AG04449 (cell line): ENCODE measurements at regions not wholly inside any gene's neighbourhood (a gene's known extent, or its start where the extent isn't known, plus 50 kb on each side); places are given as distances from the start of the nearest gene placed in this dataset.
"Not testable (repeated sequence)": the region's sequence is repeated elsewhere in the genome, so short reads cannot be mapped to it uniquely, and the experiment has no call there.

Experiments used
- CTCF ChIA-PET: fragments of 350-600 bp; formaldehyde crosslinking; extraction: SDS; loops from one replicate; lab custom pipeline; 2021; ENCODE audit warnings: antibody characterized with exemption; lab: Yijun Ruan, JAX
- POLR2A ChIA-PET: fragments of 400-600, 350-600 bp; formaldehyde crosslinking; extraction: SDS; loops from one replicate; lab custom pipeline; 2020; ENCODE audit warnings: antibody characterized with exemption, inconsistent platforms; lab: Yijun Ruan, JAX
- DNase-seq: peaks from one replicate; pipeline ENCODE4 v3.0.0-alpha.2; 2010; ENCODE audit warnings: low read depth, low spot score
- H3K4me3 ChIP-seq: 2 replicates; pipeline ENCODE4 v1.5.1; 2011; ENCODE audit warnings: low read depth, mild to moderate bottlenecking, control low read depth, low read length
- TF ChIP-seq, protein P1 (sequence below): IDR thresholded peaks from one replicate; pipeline ENCODE4 v1.5.1; 2011; ENCODE audit warnings: mild to moderate bottlenecking, moderate library complexity, low read length, control low read depth, inconsistent platforms; ENCODE audit not compliant: insufficient read depth; ENCODE audit errors: missing control alignments

DNA sequence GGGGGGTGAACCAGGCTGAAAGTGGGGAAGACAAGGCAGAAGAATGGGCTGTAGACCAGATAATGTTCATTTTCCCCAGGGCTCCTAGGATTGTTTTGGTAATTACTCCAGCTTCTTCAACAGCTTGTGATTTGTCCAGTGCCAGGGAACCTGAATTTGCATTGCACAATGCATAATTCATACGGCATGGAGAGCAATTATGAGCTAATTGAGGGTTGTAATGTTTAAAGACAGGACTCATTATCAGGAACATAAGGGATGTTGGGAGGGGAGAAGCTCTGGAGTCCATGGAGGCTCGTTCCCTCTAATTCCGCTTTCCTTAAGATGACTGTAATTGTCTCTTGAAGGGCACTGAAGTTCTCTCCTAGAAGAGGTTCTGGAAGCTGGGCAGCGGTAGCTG, 405.0 kb upstream of the ZMIZ1 start:
- no peak overlapping the region for H3K4me3 ChIP-seq
- no peak for DNase-seq
- ChIA-PET CTCF (interaction anchor here (0.9 to 2.5 kb wide), 2 partner anchors 10 to 532 kb away, joined by 3 to 11 read pairs; no protein-coding TSS in a partner anchor), POLR2A (no interaction called here)
- TF ChIP-seq, protein P1, sequence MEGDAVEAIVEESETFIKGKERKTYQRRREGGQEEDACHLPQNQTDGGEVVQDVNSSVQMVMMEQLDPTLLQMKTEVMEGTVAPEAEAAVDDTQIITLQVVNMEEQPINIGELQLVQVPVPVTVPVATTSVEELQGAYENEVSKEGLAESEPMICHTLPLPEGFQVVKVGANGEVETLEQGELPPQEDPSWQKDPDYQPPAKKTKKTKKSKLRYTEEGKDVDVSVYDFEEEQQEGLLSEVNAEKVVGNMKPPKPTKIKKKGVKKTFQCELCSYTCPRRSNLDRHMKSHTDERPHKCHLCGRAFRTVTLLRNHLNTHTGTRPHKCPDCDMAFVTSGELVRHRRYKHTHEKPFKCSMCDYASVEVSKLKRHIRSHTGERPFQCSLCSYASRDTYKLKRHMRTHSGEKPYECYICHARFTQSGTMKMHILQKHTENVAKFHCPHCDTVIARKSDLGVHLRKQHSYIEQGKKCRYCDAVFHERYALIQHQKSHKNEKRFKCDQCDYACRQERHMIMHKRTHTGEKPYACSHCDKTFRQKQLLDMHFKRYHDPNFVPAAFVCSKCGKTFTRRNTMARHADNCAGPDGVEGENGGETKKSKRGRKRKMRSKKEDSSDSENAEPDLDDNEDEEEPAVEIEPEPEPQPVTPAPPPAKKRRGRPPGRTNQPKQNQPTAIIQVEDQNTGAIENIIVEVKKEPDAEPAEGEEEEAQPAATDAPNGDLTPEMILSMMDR: no peak

DNA sequence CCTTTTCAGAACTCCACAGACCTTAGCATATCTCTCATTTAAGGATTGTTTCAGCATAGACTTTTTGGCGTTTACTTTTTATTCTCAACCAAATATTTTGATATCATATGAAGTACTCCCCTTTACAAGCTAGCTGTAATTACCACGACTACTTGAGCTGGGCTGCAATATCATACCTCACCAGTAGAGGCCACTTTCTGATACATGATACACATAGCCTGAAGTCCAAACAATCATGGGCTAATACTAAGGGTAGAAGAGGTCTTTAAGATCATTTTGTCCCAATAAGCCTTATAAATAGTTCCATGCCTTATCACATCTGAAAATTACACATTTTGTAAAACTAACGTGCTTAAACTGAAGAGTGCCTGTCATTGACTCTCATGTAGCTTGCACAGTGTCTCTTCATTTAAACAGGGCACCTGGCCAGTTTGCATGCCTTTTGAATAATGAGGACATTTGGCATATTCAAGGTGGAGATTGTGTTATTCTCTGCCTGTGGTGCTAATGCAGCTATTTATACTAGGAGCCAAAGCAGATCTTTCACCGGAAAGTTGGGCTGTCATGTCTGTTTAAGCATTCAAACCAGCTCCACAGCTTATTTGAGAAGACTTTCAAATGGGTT, 403.7 kb upstream of the ZMIZ1 start:
- TF ChIP-seq, protein P1: no peak
- DNase-seq: no peak
- no peak overlapping the region for H3K4me3 ChIP-seq
- CTCF ChIA-PET: interaction anchor here (0.9 to 12.0 kb wide), 5 partner anchors 8 to 617 kb away, joined by 3 to 74 read pairs (median 3); no protein-coding TSS in a partner anchor
- POLR2A ChIA-PET: no interaction called here

DNA sequence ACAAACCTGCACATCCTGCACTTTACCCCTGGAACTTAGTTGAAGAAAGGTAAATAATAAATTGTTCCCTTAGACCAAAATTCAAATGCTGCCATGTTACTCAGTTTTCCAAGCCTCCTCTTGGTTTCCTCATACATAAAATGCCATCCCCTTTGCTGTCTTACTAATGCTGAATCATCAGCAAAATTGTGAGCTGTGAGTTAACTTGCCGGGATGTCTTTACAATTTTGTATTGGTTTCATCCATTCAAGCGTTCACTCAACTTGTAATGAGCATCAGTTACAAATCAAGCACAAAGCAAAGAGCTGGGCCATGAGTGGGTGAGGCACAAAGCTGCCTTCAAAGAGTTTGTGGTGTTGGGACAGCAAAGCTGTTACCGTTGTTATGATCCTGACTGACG, 395.8 kb upstream of the ZMIZ1 start:
- DNase-seq: no peak
- H3K4me3 ChIP-seq: no peak overlapping the region
- ChIA-PET CTCF (interaction anchor here (0.6 to 12.0 kb wide), 5 partner anchors 16 to 522 kb away, joined by 3 to 74 read pairs (median 3); no protein-coding TSS in a partner anchor), POLR2A (no interaction called here)
- TF ChIP-seq, protein P1: no peak

DNA sequence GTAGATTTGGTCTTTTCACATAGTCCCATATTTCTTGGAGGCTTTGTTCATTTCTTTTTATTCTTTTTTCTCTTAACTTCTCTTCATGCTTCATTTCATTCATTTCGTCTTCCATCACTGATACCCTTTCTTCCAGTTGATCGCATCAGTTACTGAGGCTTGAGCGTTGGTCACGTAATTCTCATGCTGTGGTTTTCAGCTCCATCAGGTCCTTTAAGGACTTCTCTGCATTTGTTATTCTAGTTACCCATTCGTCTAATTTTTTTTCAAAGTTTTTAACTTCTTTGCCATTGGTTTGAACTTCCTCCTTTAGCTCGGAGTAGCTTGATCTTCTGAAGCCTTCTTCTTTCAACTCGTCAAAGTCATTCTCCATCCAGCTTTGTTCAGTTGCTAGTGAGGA, 387.6 kb upstream of the ZMIZ1 start:
- POLR2A ChIA-PET, DNase-seq, H3K4me3 ChIP-seq, CTCF ChIA-PET: not testable (repeated sequence)

DNA sequence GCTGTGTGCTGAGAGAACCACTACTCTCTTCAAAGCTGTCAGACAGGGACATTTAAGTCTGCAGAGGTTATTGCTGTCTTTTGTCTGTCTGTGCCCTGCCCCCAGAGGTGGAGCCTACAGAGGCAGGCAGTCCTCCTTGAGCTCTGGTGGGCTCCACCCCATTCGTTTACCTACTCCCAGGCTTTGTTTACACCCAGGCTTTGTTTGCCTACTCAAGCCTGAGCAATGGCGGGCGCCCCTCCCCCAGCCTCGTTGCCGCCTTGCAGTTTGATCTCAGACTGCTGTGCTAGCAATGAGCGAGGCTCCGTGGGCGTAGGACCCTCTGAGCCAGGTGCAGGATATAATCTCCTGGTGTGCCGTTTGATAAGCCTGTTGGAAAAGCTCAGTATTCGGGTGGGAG, 386.8 kb upstream of the ZMIZ1 start:
- CTCF ChIA-PET, H3K4me3 ChIP-seq, DNase-seq, POLR2A ChIA-PET: not testable (repeated sequence)

DNA sequence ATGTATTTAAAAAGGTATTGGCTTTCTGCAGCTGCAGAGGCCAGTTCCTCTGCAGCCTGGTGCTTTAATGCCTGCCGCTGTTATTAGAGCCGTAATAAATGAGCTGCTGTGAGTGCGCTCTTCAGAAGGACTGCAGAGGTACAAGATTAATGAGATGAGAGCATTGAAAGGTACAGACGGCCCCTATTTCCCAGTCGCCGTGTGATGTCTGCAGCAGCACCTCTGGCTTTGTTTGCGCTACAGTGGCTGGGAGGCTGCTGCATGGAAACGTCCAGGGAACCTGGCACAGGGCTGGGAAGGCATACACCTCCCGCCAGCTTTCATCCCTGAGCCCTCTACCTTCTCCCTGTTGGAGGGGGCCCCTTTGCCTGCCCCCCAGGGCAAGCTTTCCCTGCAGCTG, 383.8 kb upstream of the ZMIZ1 start:
- H3K4me3 ChIP-seq: no peak overlapping the region
- TF ChIP-seq, protein P1: no peak
- no peak for DNase-seq
- ChIA-PET POLR2A (no interaction called here), CTCF (interaction anchor here (0.8 kb wide), 1 partner anchor 27 kb away, joined by 3 read pairs; no protein-coding TSS in a partner anchor)

DNA sequence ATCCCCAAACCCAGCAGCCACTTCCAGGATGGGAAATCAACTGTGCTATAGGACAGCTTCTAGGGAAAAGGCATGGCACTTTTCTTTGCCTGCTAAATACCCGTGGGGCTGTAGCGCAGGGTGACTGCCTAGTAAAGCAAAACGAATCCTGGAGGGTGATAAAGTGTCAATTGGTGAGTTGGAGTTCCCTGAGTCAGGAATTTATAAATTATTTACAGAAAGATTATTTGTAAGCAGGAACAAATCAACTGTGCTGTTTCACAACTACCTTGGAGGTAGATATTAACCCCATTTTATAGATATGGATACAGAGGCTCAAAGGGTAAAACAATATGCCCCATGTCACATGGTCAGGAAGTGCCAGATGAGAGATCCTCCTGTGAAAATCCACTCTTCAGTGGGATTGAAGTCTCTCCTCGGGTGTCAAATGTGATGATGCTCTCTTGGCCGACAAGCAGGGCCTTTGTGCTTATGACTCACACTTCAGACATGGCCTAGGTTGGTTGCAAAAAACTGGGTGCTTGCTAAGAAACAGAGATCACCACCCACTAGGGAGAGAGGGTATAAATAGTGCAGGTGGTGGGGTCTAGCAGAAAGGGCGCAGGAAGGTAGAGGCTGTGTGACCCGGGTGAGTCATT, 383.2 kb upstream of the ZMIZ1 start:
- H3K4me3 ChIP-seq: no peak overlapping the region
- ChIA-PET CTCF (interaction anchor here (0.8 to 1.4 kb wide), 2 partner anchors 28 to 36 kb away, joined by 3 read pairs; no protein-coding TSS in a partner anchor), POLR2A (no interaction called here)
- TF ChIP-seq, protein P1: no peak
- DNase-seq: no peak
